Sigmoid colon (tissue), 4 donors: ENCODE measurements at regions not wholly inside any gene's neighbourhood (a gene's known extent, or its start where the extent isn't known, plus 50 kb on each side); places are given as distances from the start of the nearest gene placed in this dataset.

Source experiments
- EP300 ChIP-seq, 4 donors: sonication (generic); formaldehyde crosslinking; IDR thresholded peaks; one replicate each; pipeline ENCODE4 v1.6.1; 2017; ENCODE audit warnings: antibody characterized with exemption in 4 of 4
- POLR2A ChIP-seq, 2 donors: fragments of 450-650 bp; IDR thresholded peaks; one replicate each; pipeline ENCODE4 v1.6.1; 2016; ENCODE audit warnings: antibody characterized with exemption in 2 of 2, mild to moderate bottlenecking in 2 of 2, moderate library complexity in 2 of 2
- POLR2AphosphoS5 ChIP-seq, 4 donors: sonication (generic); formaldehyde crosslinking; IDR thresholded peaks; one replicate each; pipeline ENCODE4 v1.6.1; 2017; ENCODE audit warnings: antibody characterized with exemption in 4 of 4
- TF ChIP-seq, protein P1 (sequence below), 4 experiments: fragments of 450-650 bp in 3 of 4; fragments of 200-600 bp in 1 of 4; IDR thresholded peaks; one replicate each; pipeline ENCODE4 v1.5.1; 2016 to 2019; ENCODE audit warnings: antibody characterized with exemption in 4 of 4, mild to moderate bottlenecking in 3 of 4, moderate library complexity in 2 of 4

DNA sequence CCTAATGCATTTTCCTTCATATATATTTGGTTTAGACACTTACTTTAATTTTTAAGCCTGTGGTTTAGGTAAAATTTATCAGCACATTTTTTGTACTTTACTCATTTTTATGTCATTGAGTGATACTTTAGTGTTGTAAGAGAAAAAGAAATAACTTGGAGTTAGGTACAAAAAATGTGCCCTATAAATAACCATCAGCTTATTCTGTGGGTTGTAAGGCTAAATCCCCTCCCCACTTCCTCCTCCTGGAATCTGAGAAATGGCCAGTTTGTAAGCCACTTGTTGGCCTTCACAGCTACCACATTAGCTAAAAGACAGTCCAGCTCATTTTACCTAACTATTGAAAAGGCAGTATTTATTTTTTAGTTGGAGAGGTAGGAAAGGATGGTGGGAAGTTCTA, 576.3 kb downstream of the PKHD1 start:
- TF ChIP-seq, protein P1, sequence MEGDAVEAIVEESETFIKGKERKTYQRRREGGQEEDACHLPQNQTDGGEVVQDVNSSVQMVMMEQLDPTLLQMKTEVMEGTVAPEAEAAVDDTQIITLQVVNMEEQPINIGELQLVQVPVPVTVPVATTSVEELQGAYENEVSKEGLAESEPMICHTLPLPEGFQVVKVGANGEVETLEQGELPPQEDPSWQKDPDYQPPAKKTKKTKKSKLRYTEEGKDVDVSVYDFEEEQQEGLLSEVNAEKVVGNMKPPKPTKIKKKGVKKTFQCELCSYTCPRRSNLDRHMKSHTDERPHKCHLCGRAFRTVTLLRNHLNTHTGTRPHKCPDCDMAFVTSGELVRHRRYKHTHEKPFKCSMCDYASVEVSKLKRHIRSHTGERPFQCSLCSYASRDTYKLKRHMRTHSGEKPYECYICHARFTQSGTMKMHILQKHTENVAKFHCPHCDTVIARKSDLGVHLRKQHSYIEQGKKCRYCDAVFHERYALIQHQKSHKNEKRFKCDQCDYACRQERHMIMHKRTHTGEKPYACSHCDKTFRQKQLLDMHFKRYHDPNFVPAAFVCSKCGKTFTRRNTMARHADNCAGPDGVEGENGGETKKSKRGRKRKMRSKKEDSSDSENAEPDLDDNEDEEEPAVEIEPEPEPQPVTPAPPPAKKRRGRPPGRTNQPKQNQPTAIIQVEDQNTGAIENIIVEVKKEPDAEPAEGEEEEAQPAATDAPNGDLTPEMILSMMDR (IDR thresholded peaks at IDR 0.05) = no peak
- TF ChIP-seq POLR2AphosphoS5 (IDR thresholded peaks at IDR 0.05) = no peak
- TF ChIP-seq EP300 (IDR thresholded peaks at IDR 0.05) = no peak
- no peak for TF ChIP-seq POLR2A (IDR thresholded peaks at IDR 0.05)
